CD14-positive monocyte (primary cell): ENCODE measurements at regions not wholly inside any gene's neighbourhood (a gene's known extent, or its start where the extent isn't known, plus 50 kb on each side); places are given as distances from the start of the nearest gene placed in this dataset.

Source experiments
- DNase-seq, 3 donors: peaks; one replicate each; pipeline ENCODE4 v3.0.0-alpha.2; 2011 to 2022
- H2AFZ ChIP-seq: 2 replicates; pipeline ENCODE4 v1.6.0; 2012; ENCODE audit warnings: mild to moderate bottlenecking, low read depth, low read length, inconsistent platforms; ENCODE audit not compliant: insufficient read depth, poor library complexity, severe bottlenecking
- H3K27ac ChIP-seq, 2 donors: 1 replicate in 1 of 2; 2 replicates in 1 of 2; pipeline ENCODE4 v1.5.1; 2012 to 2013; ENCODE audit warnings: low read length in 2 of 2, control low read depth in 1 of 2, inconsistent platforms in 1 of 2, low read depth in 1 of 2, mild to moderate bottlenecking in 1 of 2
- H3K27me3 ChIP-seq, 2 donors: one replicate each; pipeline versions ENCODE4 v1.6.0 to v1.6.1; 2011 to 2013; ENCODE audit warnings: low read length in 2 of 2; ENCODE audit not compliant: control insufficient read depth in 2 of 2, insufficient read depth in 2 of 2
- H3K36me3 ChIP-seq, 2 donors: replicated peaks in 1 of 2; 1 replicate in 1 of 2; 2 replicates in 1 of 2; pipeline versions ENCODE4 v1.5.1 to v1.6.1; 2012 to 2013; ENCODE audit warnings: low read length in 2 of 2, control low read depth in 1 of 2, inconsistent platforms in 1 of 2, mild to moderate bottlenecking in 1 of 2; ENCODE audit not compliant: insufficient read depth in 2 of 2, control insufficient read depth in 1 of 2
- H3K4me1 ChIP-seq, 2 donors: 1 replicate in 1 of 2; 2 replicates in 1 of 2; pipeline versions ENCODE4 v1.5.1 to v1.6.1; 2012 to 2013; ENCODE audit warnings: low read length in 2 of 2, control low read depth in 1 of 2, inconsistent platforms in 1 of 2, mild to moderate bottlenecking in 1 of 2, moderate library complexity in 1 of 2; ENCODE audit not compliant: insufficient read depth in 2 of 2, control insufficient read depth in 1 of 2
- H3K4me2 ChIP-seq: replicated peaks from 2 replicates; pipeline ENCODE3; 2012; ENCODE audit warnings: low read length, moderate library complexity, mild to moderate bottlenecking; ENCODE audit not compliant: poor library complexity, severe bottlenecking; ENCODE audit errors: extremely low read depth
- H3K4me3 ChIP-seq, 3 experiments: fragments of 200-600 bp in 1 of 3; sonication (generic) in 1 of 3; replicated peaks in 1 of 3; 1 replicate in 2 of 3; 2 replicates in 1 of 3; pipeline ENCODE4 v1.5.1; 2011 to 2013; ENCODE audit warnings: low read length in 3 of 3, mild to moderate bottlenecking in 3 of 3, control low read depth in 2 of 3, low read depth in 2 of 3, inconsistent platforms in 1 of 3, moderate library complexity in 1 of 3
- H3K79me2 ChIP-seq: 2 replicates; pipeline ENCODE4 v1.6.0; 2012; ENCODE audit warnings: mild to moderate bottlenecking, control low read depth, inconsistent platforms, low read length, moderate library complexity; ENCODE audit not compliant: insufficient read depth
- H3K9ac ChIP-seq: 2 replicates; pipeline ENCODE4 v1.6.0; 2017; ENCODE audit warnings: low read length, mild to moderate bottlenecking; ENCODE audit not compliant: insufficient read depth, poor library complexity, severe bottlenecking
- H3K9me3 ChIP-seq, 2 donors: replicated peaks in 1 of 2; 1 replicate in 1 of 2; 2 replicates in 1 of 2; pipeline versions ENCODE4 v1.5.1 to v1.6.1; 2012 to 2013; ENCODE audit warnings: low read length in 2 of 2, control low read depth in 1 of 2; ENCODE audit not compliant: control insufficient read depth in 1 of 2, insufficient read depth in 1 of 2
- H4K20me1 ChIP-seq: 2 replicates; pipeline ENCODE4 v1.6.0; 2012; ENCODE audit warnings: mild to moderate bottlenecking, low read length, control low read depth, moderate library complexity; ENCODE audit not compliant: insufficient read depth
- H3K27ac Mint-ChIP-seq, 7 donors: one replicate each; pipeline ENCODE4 v1.8.0; 2020; ENCODE audit warnings: mild to moderate bottlenecking in 7 of 7, mixed read lengths in 7 of 7, moderate library complexity in 6 of 7, inconsistent platforms in 2 of 7
- H3K27me3 Mint-ChIP-seq, 3 donors: one replicate each; pipeline ENCODE4 v1.8.0; 2021 to 2022; ENCODE audit warnings: low read depth in 3 of 3, mild to moderate bottlenecking in 3 of 3, mixed read lengths in 3 of 3, moderate library complexity in 3 of 3, inconsistent platforms in 1 of 3
- H3K36me3 Mint-ChIP-seq, 2 donors: one replicate each; pipeline ENCODE4 v1.8.0; 2020; ENCODE audit warnings: mixed read lengths in 2 of 2, inconsistent platforms in 1 of 2, mild to moderate bottlenecking in 1 of 2
- H3K4me1 Mint-ChIP-seq: one replicate; pipeline ENCODE4 v1.8.0; 2020; ENCODE audit warnings: mild to moderate bottlenecking, mixed read lengths
- H3K4me3 Mint-ChIP-seq, 2 donors: one replicate each; pipeline ENCODE4 v1.8.0; 2020; ENCODE audit warnings: mild to moderate bottlenecking in 2 of 2, mixed read lengths in 2 of 2, moderate library complexity in 1 of 2
- H3K9me3 Mint-ChIP-seq, 7 donors: one replicate each; pipeline ENCODE4 v1.8.0; 2020 to 2022; ENCODE audit warnings: mixed read lengths in 7 of 7, mild to moderate bottlenecking in 6 of 7, moderate library complexity in 6 of 7, inconsistent platforms in 2 of 7
- CTCF ChIP-seq: fragments of 200-600 bp; IDR thresholded peaks from one replicate; pipeline ENCODE4 v1.8.0; 2022; ENCODE audit warnings: antibody characterized with exemption, mild to moderate bottlenecking
- WGBS: methylation state at CpG from one replicate; pipeline ENCODE4 v1.1.5; 2013; ENCODE audit warnings: missing lambda C conversion rate; ENCODE audit not compliant: insufficient coverage; 5-methylcytosine and 5-hydroxymethylcytosine counted together
- intact Hi-C, 2 donors: fragments of 100-400 bp; cut with micrococcal nuclease; formaldehyde crosslinking; loops; one replicate each; pipeline versions ENCODE4 v1.15.0 to v1.15.1; 2023

GRCh38 chr6:48472091-48472490 is 361.1 kb upstream of the PTCHD4 start:
- intact Hi-C loops: no loop called here
- H3K27me3 Mint-ChIP-seq: peaks cover 0 to 7% (median 0%) of the 10 kb centered on the region in 3 donors
- H3K27me3 ChIP-seq: no peaks in the 10 kb centered on the region
- no peak overlapping the region for H3K4me2 ChIP-seq
- H2AFZ ChIP-seq: no peak overlapping the region
- H4K20me1 ChIP-seq: no peaks in the 10 kb centered on the region
- no peak for TF ChIP-seq CTCF
- no peak overlapping the region for H3K9ac ChIP-seq
- H3K4me1 ChIP-seq: no peaks in the 10 kb centered on the region
- H3K9me3 Mint-ChIP-seq: peaks cover 0 to 3% (median 2%) of the 10 kb centered on the region in 7 donors
- H3K27ac Mint-ChIP-seq: no peak overlapping the region
- no peak overlapping the region for H3K4me3 ChIP-seq
- no peaks in the 10 kb centered on the region for H3K36me3 Mint-ChIP-seq
- no peaks in the 10 kb centered on the region for H3K36me3 ChIP-seq
- H3K79me2 ChIP-seq: no peaks in the 10 kb centered on the region
- H3K4me1 Mint-ChIP-seq: no peaks in the 10 kb centered on the region
- H3K27ac ChIP-seq: no peak overlapping the region
- H3K9me3 ChIP-seq: no peaks in the 10 kb centered on the region
- no peak overlapping the region for H3K4me3 Mint-ChIP-seq
- DNase-seq: no peak

- Mint-ChIP-seq H3K4me1 (no peaks in the 10 kb centered on the region), H3K4me3 (no peak overlapping the region), H3K27me3 (peaks cover 0 to 2% (median 0%) of the 10 kb centered on the region in 3 donors), H3K27ac (no peak overlapping the region), H3K36me3 (no peaks in the 10 kb centered on the region), H3K9me3 (peaks cover 0 to 3% (median 2%) of the 10 kb centered on the region in 7 donors)
- no CpG with 5 or more reads among the region's 1 CpG for WGBS
- Histone ChIP-seq H3K27ac (no peak overlapping the region), H3K4me3 (no peak overlapping the region), H3K9me3 (no peaks in the 10 kb centered on the region), H3K4me1 (no peaks in the 10 kb centered on the region), H3K9ac (no peak overlapping the region), H2AFZ (no peak overlapping the region), H3K36me3 (no peaks in the 10 kb centered on the region), H4K20me1 (no peaks in the 10 kb centered on the region), H3K4me2 (no peak overlapping the region), H3K27me3 (no peaks in the 10 kb centered on the region), H3K79me2 (no peaks in the 10 kb centered on the region)
- no peak for TF ChIP-seq CTCF
- intact Hi-C loops: no loop called here
- no peak for DNase-seq
Observed at GRCh38 chr6:48471326-48471725, 360.3 kb upstream of the PTCHD4 start.
